Activated CD4-positive, alpha-beta memory T cell treated with anti-CD3 and anti-CD28 coated beads for 36 hours (primary cell): ENCODE measurements at regions not wholly inside any gene's neighbourhood (a gene's known extent, or its start where the extent isn't known, plus 50 kb on each side); places are given as distances from the start of the nearest gene placed in this dataset.

Experiments
- CTCF ChIA-PET: fragments of 350-600 bp; sonication (Branson Sonifier 250); formaldehyde crosslinking; loops from one replicate; lab custom pipeline; 2021; ENCODE audit warnings: antibody characterized with exemption, inconsistent platforms; lab: Charles Lee
- POLR2A ChIA-PET: fragments of 350-600 bp; sonication (Branson Sonifier 250); formaldehyde crosslinking; loops from one replicate; lab custom pipeline; 2021; ENCODE audit warnings: antibody characterized with exemption; lab: Charles Lee
- DNase-seq: peaks from one replicate; pipeline ENCODE4 v3.0.0-alpha.2; 2020
- H3K27ac Mint-ChIP-seq: one replicate; pipeline ENCODE4 v1.8.0; 2021; ENCODE audit warnings: mixed read lengths
- H3K27me3 Mint-ChIP-seq: one replicate; pipeline ENCODE4 v1.8.0; 2021; ENCODE audit warnings: mixed read lengths
- H3K36me3 Mint-ChIP-seq: one replicate; pipeline ENCODE4 v1.8.0; 2021; ENCODE audit warnings: mixed read lengths
- H3K4me1 Mint-ChIP-seq: one replicate; pipeline ENCODE4 v1.8.0; 2021; ENCODE audit warnings: low read depth, mixed read lengths
- H3K4me3 Mint-ChIP-seq: one replicate; pipeline ENCODE4 v1.8.0; 2021; ENCODE audit warnings: mild to moderate bottlenecking, mixed read lengths
- H3K9me3 Mint-ChIP-seq: one replicate; pipeline ENCODE4 v1.8.0; 2021; ENCODE audit warnings: mixed read lengths
- intact Hi-C: fragments of 100-400 bp; cut with micrococcal nuclease; formaldehyde crosslinking; loops from one replicate; pipeline ENCODE4 v1.15.1; 2023

- CTCF ChIA-PET = no interaction called here
- H3K27me3 Mint-ChIP-seq = no peaks in the 10 kb centered on the region
- H3K4me3 Mint-ChIP-seq = no peak overlapping the region
- H3K4me1 Mint-ChIP-seq = no peaks in the 10 kb centered on the region
- H3K9me3 Mint-ChIP-seq = peaks cover 19% of the 10 kb centered on the region
- POLR2A ChIA-PET = no interaction called here
- DNase-seq = no peak
- H3K27ac Mint-ChIP-seq = no peak overlapping the region
- no peaks in the 10 kb centered on the region for H3K36me3 Mint-ChIP-seq
- intact Hi-C loops = no loop called here
Observed at GRCh38 chr4:136465691-136466090, 1066.6 kb downstream of the PCDH18 start.

- peaks cover 12% of the 10 kb centered on the region for H3K9me3 Mint-ChIP-seq
- H3K27ac Mint-ChIP-seq = no peak overlapping the region
- no peak for DNase-seq
- intact Hi-C loops = no loop called here
- CTCF ChIA-PET = interaction anchor here (0.7 kb wide), 1 partner anchor 60 kb away, joined by 3 read pairs; no protein-coding TSS in a partner anchor
- no peak overlapping the region for H3K4me3 Mint-ChIP-seq
- H3K36me3 Mint-ChIP-seq = no peaks in the 10 kb centered on the region
- no peaks in the 10 kb centered on the region for H3K27me3 Mint-ChIP-seq
- H3K4me1 Mint-ChIP-seq = no peaks in the 10 kb centered on the region
- POLR2A ChIA-PET = no interaction called here
Observed at GRCh38 chr4:136463941-136464340, 1068.4 kb downstream of the PCDH18 start.

- Mint-ChIP-seq H3K4me3 (no peak overlapping the region), H3K36me3 (no peaks in the 10 kb centered on the region), H3K27me3 (no peaks in the 10 kb centered on the region), H3K27ac (no peak overlapping the region), H3K9me3 (peaks cover 4% of the 10 kb centered on the region), H3K4me1 (no peaks in the 10 kb centered on the region)
- ChIA-PET POLR2A (no interaction called here), CTCF (no interaction called here)
- no peak for DNase-seq
- intact Hi-C loops = no loop called here
Observed at GRCh38 chr4:136461533-136461932, 1070.8 kb downstream of the PCDH18 start.

GRCh38 chr4:136458326-136458725 is 1074.0 kb downstream of the PCDH18 start:
- Mint-ChIP-seq H3K9me3 (peaks cover 7% of the 10 kb centered on the region), H3K27ac (no peak overlapping the region), H3K27me3 (no peaks in the 10 kb centered on the region), H3K4me3 (no peak overlapping the region), H3K36me3 (no peaks in the 10 kb centered on the region), H3K4me1 (no peaks in the 10 kb centered on the region)
- ChIA-PET CTCF (no interaction called here), POLR2A (no interaction called here)
- no peak for DNase-seq
- intact Hi-C loops = no loop called here

- POLR2A ChIA-PET = no interaction called here
- Mint-ChIP-seq H3K27me3 (no peaks in the 10 kb centered on the region), H3K9me3 (peaks cover 7% of the 10 kb centered on the region), H3K4me1 (no peaks in the 10 kb centered on the region), H3K27ac (no peak overlapping the region), H3K36me3 (no peaks in the 10 kb centered on the region), H3K4me3 (no peak overlapping the region)
- intact Hi-C loops = no loop called here
- CTCF ChIA-PET = no interaction called here
- DNase-seq = no peak
Observed at GRCh38 chr4:136457577-136457976, 1074.7 kb downstream of the PCDH18 start.

- Mint-ChIP-seq H3K36me3 (no peaks in the 10 kb centered on the region), H3K27ac (no peak overlapping the region), H3K27me3 (no peaks in the 10 kb centered on the region), H3K4me1 (no peaks in the 10 kb centered on the region), H3K9me3 (peaks cover 7% of the 10 kb centered on the region), H3K4me3 (no peak overlapping the region)
- no peak for DNase-seq
- CTCF ChIA-PET = no interaction called here
- POLR2A ChIA-PET = no interaction called here
- intact Hi-C loops = no loop called here
Observed at GRCh38 chr4:136457004-136457403, 1075.3 kb downstream of the PCDH18 start.

DNA sequence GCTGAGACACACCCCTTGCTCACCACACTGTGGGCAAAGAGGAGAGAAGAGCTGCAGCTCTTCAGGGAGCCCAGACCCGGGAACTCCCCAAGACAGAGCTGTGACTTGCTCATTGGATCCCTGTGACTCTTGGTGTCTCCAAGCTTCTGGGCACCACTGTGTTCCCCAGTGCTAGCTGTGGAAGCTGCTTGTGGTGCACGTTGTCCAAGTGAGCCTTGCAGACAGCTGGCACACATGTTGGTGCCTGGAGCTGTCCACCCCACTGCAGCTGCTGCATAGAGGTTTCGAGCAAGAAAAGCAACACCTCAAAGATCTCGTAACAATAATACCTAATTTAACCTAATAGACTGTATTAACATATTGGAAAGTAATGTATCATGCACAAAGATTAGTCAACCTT is 1089.3 kb downstream of the PCDH18 start:
- Mint-ChIP-seq H3K36me3 (no peaks in the 10 kb centered on the region), H3K4me1 (no peaks in the 10 kb centered on the region), H3K27me3 (no peaks in the 10 kb centered on the region), H3K4me3 (no peak overlapping the region), H3K9me3 (no peaks in the 10 kb centered on the region), H3K27ac (no peak overlapping the region)
- DNase-seq = no peak
- ChIA-PET CTCF (no interaction called here), POLR2A (no interaction called here)
- intact Hi-C loops = no loop called here

DNA sequence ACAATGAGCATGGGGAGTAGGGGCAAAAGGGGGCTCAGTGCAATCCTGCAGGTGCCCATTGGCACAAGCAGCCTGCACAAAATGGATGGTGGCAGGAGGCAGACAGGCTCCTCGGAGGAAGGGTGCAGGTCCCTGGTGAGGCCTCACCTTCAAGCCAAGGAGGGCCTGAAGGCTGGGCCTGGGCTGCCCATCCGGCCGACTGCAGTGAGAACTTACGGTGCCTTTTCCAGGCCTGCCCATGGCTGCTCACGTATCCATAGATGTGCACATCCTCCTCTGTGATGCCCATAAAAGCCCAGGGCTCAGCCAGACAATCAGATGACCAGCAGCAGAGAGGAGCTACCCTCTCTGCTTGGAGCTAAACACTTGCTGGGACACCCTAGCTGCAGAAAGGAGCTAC is 1089.8 kb downstream of the PCDH18 start:
- Mint-ChIP-seq H3K27ac (no peak overlapping the region), H3K9me3 (no peaks in the 10 kb centered on the region), H3K27me3 (no peaks in the 10 kb centered on the region), H3K4me1 (no peaks in the 10 kb centered on the region), H3K36me3 (no peaks in the 10 kb centered on the region), H3K4me3 (no peak overlapping the region)
- DNase-seq = no peak
- intact Hi-C loops = no loop called here
- ChIA-PET CTCF (no interaction called here), POLR2A (no interaction called here)

- DNase-seq = no peak
- H3K36me3 Mint-ChIP-seq = no peaks in the 10 kb centered on the region
- H3K4me3 Mint-ChIP-seq = no peak overlapping the region
- CTCF ChIA-PET = no interaction called here
- no peaks in the 10 kb centered on the region for H3K9me3 Mint-ChIP-seq
- H3K27me3 Mint-ChIP-seq = no peaks in the 10 kb centered on the region
- POLR2A ChIA-PET = no interaction called here
- no peaks in the 10 kb centered on the region for H3K4me1 Mint-ChIP-seq
- H3K27ac Mint-ChIP-seq = no peak overlapping the region
- intact Hi-C loops = no loop called here
Observed at GRCh38 chr4:136441629-136442282, 1090.5 kb downstream of the PCDH18 start.

DNA sequence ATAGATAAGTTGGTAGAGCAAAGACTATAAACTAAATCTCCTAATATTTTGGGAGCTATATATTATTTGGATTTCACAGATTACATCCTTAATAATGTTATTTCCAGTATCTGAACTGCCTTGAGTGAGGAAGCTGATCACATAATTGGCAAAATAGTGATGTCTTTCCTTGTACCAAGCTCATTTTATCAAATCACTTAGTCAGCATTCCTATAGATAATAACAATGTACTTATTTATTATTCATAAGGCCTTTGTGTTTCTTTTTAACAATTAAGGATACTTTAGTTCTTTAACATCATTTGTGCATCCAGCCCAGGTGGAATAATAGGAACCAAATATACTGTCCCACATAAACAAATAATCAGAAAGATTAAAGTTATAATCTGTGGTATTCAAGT is 1093.6 kb downstream of the PCDH18 start:
- Mint-ChIP-seq H3K4me3 (no peak overlapping the region), H3K27ac (no peak overlapping the region), H3K36me3 (no peaks in the 10 kb centered on the region), H3K4me1 (no peaks in the 10 kb centered on the region), H3K9me3 (no peaks in the 10 kb centered on the region), H3K27me3 (no peaks in the 10 kb centered on the region)
- POLR2A ChIA-PET = no interaction called here
- intact Hi-C loops = no loop called here
- CTCF ChIA-PET = no interaction called here
- DNase-seq = no peak

DNA sequence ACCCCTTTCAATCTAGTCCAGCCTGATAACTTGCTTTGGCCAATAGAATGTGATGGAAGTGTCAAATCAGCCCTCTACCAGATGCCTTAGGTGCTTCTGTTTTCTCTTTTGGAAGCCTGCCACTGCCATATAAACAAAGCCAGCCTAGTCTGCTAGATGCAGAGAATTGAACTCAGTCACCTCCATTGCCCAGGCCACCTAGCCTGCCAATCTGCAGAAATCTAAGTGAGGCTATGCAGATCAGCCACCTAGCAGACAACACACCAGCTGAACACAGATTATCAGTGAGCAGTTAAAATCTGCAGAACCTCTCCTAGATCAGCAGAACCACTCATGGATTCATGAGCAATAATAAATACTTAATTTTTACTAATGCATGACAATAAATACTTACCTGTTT is 1108.2 kb downstream of the PCDH18 start:
- POLR2A ChIA-PET = no interaction called here
- CTCF ChIA-PET = no interaction called here
- H3K9me3 Mint-ChIP-seq = no peaks in the 10 kb centered on the region
- intact Hi-C loops = no loop called here
- H3K4me3 Mint-ChIP-seq = no peak overlapping the region
- no peaks in the 10 kb centered on the region for H3K27me3 Mint-ChIP-seq
- no peak overlapping the region for H3K27ac Mint-ChIP-seq
- H3K36me3 Mint-ChIP-seq = no peaks in the 10 kb centered on the region
- DNase-seq = no peak
- no peaks in the 10 kb centered on the region for H3K4me1 Mint-ChIP-seq

GRCh38 chr4:136414981-136415380 is 1117.3 kb downstream of the PCDH18 start:
- ChIA-PET CTCF (no interaction called here), POLR2A (no interaction called here)
- H3K27ac Mint-ChIP-seq = no peak overlapping the region
- no peak for DNase-seq
- H3K4me3 Mint-ChIP-seq = no peak overlapping the region
- H3K27me3 Mint-ChIP-seq = no peaks in the 10 kb centered on the region
- intact Hi-C loops = no loop called here
- peaks cover 7% of the 10 kb centered on the region for H3K9me3 Mint-ChIP-seq
- no peaks in the 10 kb centered on the region for H3K4me1 Mint-ChIP-seq
- H3K36me3 Mint-ChIP-seq = no peaks in the 10 kb centered on the region

- peaks cover 7% of the 10 kb centered on the region for H3K9me3 Mint-ChIP-seq
- CTCF ChIA-PET = no interaction called here
- H3K27ac Mint-ChIP-seq = no peak overlapping the region
- no peaks in the 10 kb centered on the region for H3K36me3 Mint-ChIP-seq
- no peak overlapping the region for H3K4me3 Mint-ChIP-seq
- H3K4me1 Mint-ChIP-seq = no peaks in the 10 kb centered on the region
- intact Hi-C loops = no loop called here
- no peak for DNase-seq
- POLR2A ChIA-PET = no interaction called here
- no peaks in the 10 kb centered on the region for H3K27me3 Mint-ChIP-seq
Observed at GRCh38 chr4:136412708-136413107, 1119.6 kb downstream of the PCDH18 start.
